Body of pancreas (tissue), 4 donors: ENCODE measurements at regions not wholly inside any gene's neighbourhood (a gene's known extent, or its start where the extent isn't known, plus 50 kb on each side); places are given as distances from the start of the nearest gene placed in this dataset.

ENCODE experiments used
- POLR2A ChIP-seq, 3 donors: fragments of 450-650 bp; IDR thresholded peaks; one replicate each; pipeline ENCODE4 v1.6.1; 2016; ENCODE audit warnings: antibody characterized with exemption in 3 of 3, mild to moderate bottlenecking in 2 of 3
- TF ChIP-seq, protein P1 (sequence below), 7 experiments: fragments of 450-650 bp in 4 of 7; fragments of 200-600 bp in 3 of 7; sonication (generic) in 3 of 7; IDR thresholded peaks; one replicate each; pipeline ENCODE4 v1.5.1; 2016 to 2019; ENCODE audit warnings: antibody characterized with exemption in 7 of 7

DNA sequence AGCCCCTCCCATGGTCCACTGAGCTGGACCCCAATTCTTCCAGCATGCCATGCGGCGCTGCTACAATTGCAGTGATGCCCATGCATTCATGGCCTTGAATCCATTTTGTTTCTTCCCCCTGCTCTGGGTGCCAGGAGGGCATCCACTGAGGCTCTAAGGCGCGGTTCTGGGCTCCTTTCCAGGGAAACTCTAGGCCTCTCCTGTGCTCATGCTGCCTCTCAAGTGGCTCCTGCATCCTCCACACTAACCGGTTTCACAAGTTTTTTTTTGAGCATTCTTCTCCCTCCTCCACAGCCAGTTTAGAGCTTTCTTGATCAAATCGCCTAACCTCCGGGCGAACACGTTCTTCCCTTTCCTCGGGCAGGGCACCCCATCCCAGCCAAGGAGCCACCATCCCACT, 69.1 kb upstream of the FLT1 start:
- TF ChIP-seq, protein P1, sequence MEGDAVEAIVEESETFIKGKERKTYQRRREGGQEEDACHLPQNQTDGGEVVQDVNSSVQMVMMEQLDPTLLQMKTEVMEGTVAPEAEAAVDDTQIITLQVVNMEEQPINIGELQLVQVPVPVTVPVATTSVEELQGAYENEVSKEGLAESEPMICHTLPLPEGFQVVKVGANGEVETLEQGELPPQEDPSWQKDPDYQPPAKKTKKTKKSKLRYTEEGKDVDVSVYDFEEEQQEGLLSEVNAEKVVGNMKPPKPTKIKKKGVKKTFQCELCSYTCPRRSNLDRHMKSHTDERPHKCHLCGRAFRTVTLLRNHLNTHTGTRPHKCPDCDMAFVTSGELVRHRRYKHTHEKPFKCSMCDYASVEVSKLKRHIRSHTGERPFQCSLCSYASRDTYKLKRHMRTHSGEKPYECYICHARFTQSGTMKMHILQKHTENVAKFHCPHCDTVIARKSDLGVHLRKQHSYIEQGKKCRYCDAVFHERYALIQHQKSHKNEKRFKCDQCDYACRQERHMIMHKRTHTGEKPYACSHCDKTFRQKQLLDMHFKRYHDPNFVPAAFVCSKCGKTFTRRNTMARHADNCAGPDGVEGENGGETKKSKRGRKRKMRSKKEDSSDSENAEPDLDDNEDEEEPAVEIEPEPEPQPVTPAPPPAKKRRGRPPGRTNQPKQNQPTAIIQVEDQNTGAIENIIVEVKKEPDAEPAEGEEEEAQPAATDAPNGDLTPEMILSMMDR (IDR thresholded peaks at IDR 0.05): no peak
- TF ChIP-seq POLR2A (IDR thresholded peaks at IDR 0.05): no peak
